ENCODE measurements at regions not wholly inside any gene's neighbourhood (a gene's known extent, or its start where the extent isn't known, plus 50 kb on each side); places are given as distances from the start of the nearest gene placed in this dataset.

DNA sequence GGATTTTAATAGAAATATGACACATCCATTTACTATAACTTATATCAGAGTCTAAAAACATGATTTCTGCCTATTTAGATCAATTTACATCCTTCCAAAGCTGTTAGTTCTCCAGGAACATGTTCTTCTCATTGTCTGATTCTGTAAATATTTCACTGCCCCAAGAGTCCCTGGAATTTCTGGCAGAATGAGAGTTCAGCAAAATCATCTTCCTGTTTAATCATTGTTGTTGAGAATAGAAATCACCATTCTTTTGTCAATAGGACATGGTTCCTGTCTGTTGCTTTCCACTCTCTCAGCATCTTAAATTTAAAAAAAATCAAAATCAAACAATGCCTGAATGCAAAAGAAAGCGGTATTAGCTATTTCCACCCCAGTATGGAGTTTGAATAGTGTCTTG, 172.8 kb upstream of the FRMPD4 start:
- peaks cover 0 to 2% (median 0%) of the 10 kb centered on the region in 7 donors for H3K9me3 Mint-ChIP-seq
- DNase-seq, result no peak
- no peaks in the 10 kb centered on the region for H3K9me3 ChIP-seq (replicated peaks in 1 of 2; ENCODE audit: control insufficient read depth in 1 of 2, insufficient read depth in 1 of 2, low read length in 2 of 2)
- intact Hi-C loops (cut with micrococcal nuclease), result no loop called here
- no peaks in the 10 kb centered on the region for H3K4me1 Mint-ChIP-seq
- no peaks in the 10 kb centered on the region for H3K36me3 ChIP-seq (replicated peaks in 1 of 2; ENCODE audit: control insufficient read depth in 1 of 2, insufficient read depth in 2 of 2, low read length in 2 of 2)
- H2AFZ ChIP-seq (ENCODE audit: insufficient read depth, low read depth, low read length, poor library complexity, severe bottlenecking), result no peak overlapping the region
- H3K4me1 ChIP-seq (ENCODE audit: control insufficient read depth in 1 of 2, insufficient read depth in 2 of 2, low read length in 2 of 2), result no peaks in the 10 kb centered on the region
- no peaks in the 10 kb centered on the region for H3K27me3 Mint-ChIP-seq (ENCODE audit: low read depth in 3 of 3)
- no peak overlapping the region for H3K4me3 Mint-ChIP-seq
- no peak overlapping the region for H3K4me2 ChIP-seq (replicated peaks; ENCODE audit: extremely low read depth, low read length, poor library complexity, severe bottlenecking)
- no peaks in the 10 kb centered on the region for H3K36me3 Mint-ChIP-seq
- no peak overlapping the region for H3K4me3 ChIP-seq (replicated peaks in 1 of 3; ENCODE audit: low read depth in 2 of 3, low read length in 3 of 3)
- H3K79me2 ChIP-seq (ENCODE audit: insufficient read depth, low read length), result no peaks in the 10 kb centered on the region
- no CpG with 5 or more reads among the region's 1 CpG for WGBS (ENCODE audit: insufficient coverage)
- H3K27me3 ChIP-seq (ENCODE audit: control insufficient read depth in 2 of 2, insufficient read depth in 2 of 2, low read length in 2 of 2), result no peaks in the 10 kb centered on the region
- no peak overlapping the region for H3K9ac ChIP-seq (ENCODE audit: insufficient read depth, low read length, poor library complexity, severe bottlenecking)
- no peak overlapping the region for H3K27ac Mint-ChIP-seq
- H4K20me1 ChIP-seq (ENCODE audit: insufficient read depth, low read length), result no peaks in the 10 kb centered on the region
- H3K27ac ChIP-seq (ENCODE audit: low read depth in 1 of 2, low read length in 2 of 2), result no peak overlapping the region
- TF ChIP-seq, protein P1, sequence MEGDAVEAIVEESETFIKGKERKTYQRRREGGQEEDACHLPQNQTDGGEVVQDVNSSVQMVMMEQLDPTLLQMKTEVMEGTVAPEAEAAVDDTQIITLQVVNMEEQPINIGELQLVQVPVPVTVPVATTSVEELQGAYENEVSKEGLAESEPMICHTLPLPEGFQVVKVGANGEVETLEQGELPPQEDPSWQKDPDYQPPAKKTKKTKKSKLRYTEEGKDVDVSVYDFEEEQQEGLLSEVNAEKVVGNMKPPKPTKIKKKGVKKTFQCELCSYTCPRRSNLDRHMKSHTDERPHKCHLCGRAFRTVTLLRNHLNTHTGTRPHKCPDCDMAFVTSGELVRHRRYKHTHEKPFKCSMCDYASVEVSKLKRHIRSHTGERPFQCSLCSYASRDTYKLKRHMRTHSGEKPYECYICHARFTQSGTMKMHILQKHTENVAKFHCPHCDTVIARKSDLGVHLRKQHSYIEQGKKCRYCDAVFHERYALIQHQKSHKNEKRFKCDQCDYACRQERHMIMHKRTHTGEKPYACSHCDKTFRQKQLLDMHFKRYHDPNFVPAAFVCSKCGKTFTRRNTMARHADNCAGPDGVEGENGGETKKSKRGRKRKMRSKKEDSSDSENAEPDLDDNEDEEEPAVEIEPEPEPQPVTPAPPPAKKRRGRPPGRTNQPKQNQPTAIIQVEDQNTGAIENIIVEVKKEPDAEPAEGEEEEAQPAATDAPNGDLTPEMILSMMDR (IDR thresholded peaks at IDR 0.05), result no peak

DNA sequence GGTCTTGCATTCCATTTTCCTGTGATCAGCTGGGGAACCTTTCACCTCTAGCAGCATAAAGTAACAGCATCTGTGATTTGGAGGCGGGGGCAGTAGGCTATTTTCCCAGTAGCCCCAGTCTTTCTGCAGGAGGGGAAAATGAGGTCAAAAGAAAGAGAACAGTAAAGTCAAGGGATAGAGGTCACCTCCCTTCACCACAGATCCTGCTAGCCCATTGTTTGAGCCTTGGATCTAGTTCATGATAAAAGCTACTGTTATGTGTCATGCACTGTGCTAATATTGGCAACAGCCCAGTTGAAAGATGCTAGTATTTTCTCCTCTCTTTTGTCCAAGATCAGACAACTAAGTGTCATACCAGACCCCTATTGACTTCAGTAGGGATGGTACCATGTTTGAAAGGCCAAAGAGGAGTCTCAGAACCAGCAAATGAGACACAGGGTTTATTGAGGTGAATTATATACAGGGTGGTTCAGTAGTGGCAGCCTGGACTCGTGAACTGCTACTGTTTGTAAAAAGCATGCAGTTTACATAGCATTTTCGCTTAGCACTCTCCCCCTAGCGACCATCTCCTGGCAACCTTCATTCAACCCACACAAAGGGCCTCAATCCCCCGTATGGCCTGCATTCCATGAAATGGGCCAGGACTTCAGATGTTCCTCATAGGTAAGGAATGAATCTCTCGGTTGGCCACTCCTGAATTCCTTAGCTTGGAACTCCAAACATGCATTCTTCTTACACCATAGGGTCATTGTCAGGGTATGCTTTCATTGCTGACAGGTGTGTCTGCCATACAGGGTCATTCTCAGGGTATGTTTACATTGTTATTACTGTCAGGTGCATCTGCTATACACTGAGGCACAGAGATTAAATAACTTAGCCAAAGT, 170.0 kb upstream of the FRMPD4 start:
- DNase-seq, result no peak
- H3K4me1 ChIP-seq (ENCODE audit: control insufficient read depth in 1 of 2, insufficient read depth in 2 of 2, low read length in 2 of 2), result no peaks in the 10 kb centered on the region
- intact Hi-C loops (cut with micrococcal nuclease), result no loop called here
- H3K9me3 ChIP-seq (replicated peaks in 1 of 2; ENCODE audit: control insufficient read depth in 1 of 2, insufficient read depth in 1 of 2, low read length in 2 of 2), result no peaks in the 10 kb centered on the region
- no peak overlapping the region for H3K27ac Mint-ChIP-seq
- no peaks in the 10 kb centered on the region for H3K79me2 ChIP-seq (ENCODE audit: insufficient read depth, low read length)
- no peak overlapping the region for H2AFZ ChIP-seq (ENCODE audit: insufficient read depth, low read depth, low read length, poor library complexity, severe bottlenecking)
- H4K20me1 ChIP-seq (ENCODE audit: insufficient read depth, low read length), result no peaks in the 10 kb centered on the region
- TF ChIP-seq, protein P1 (IDR thresholded peaks at IDR 0.05), result no peak
- no peaks in the 10 kb centered on the region for H3K36me3 ChIP-seq (replicated peaks in 1 of 2; ENCODE audit: control insufficient read depth in 1 of 2, insufficient read depth in 2 of 2, low read length in 2 of 2)
- no CpG with 5 or more reads among the region's 6 CpGs for WGBS (ENCODE audit: insufficient coverage)
- H3K27me3 Mint-ChIP-seq (ENCODE audit: low read depth in 3 of 3), result no peaks in the 10 kb centered on the region
- H3K27me3 ChIP-seq (ENCODE audit: control insufficient read depth in 2 of 2, insufficient read depth in 2 of 2, low read length in 2 of 2), result no peaks in the 10 kb centered on the region
- H3K9ac ChIP-seq (ENCODE audit: insufficient read depth, low read length, poor library complexity, severe bottlenecking), result no peak overlapping the region
- no peaks in the 10 kb centered on the region for H3K36me3 Mint-ChIP-seq
- H3K4me3 Mint-ChIP-seq, result no peak overlapping the region
- H3K4me2 ChIP-seq (replicated peaks; ENCODE audit: extremely low read depth, low read length, poor library complexity, severe bottlenecking), result no peak overlapping the region
- H3K27ac ChIP-seq (ENCODE audit: low read depth in 1 of 2, low read length in 2 of 2), result no peak overlapping the region
- H3K9me3 Mint-ChIP-seq, result peaks cover 0 to 2% (median 0%) of the 10 kb centered on the region in 7 donors
- H3K4me3 ChIP-seq (replicated peaks in 1 of 3; ENCODE audit: low read depth in 2 of 3, low read length in 3 of 3), result no peak overlapping the region
- no peaks in the 10 kb centered on the region for H3K4me1 Mint-ChIP-seq
